Body of pancreas (tissue), 4 donors: ENCODE measurements at regions not wholly inside any gene's neighbourhood (a gene's known extent, or its start where the extent isn't known, plus 50 kb on each side); places are given as distances from the start of the nearest gene placed in this dataset.

ENCODE experiments used
- ATAC-seq: fragments of 150-250 bp; one replicate; pipeline ENCODE4 v1.9.1; 2016
- DNase-seq, 4 donors: peaks; one replicate each; pipeline ENCODE4 v3.0.0-alpha.2; 2019
- H3K27ac ChIP-seq, 4 donors: fragments of 200-600 bp; sonication (generic); 1 replicate in 3 of 4; 2 replicates in 1 of 4; pipeline versions ENCODE4 v1.5.1 to v1.6.1; 2016 to 2019; ENCODE audit warnings: mild to moderate bottlenecking in 1 of 4, mixed read lengths in 1 of 4, moderate library complexity in 1 of 4
- H3K27me3 ChIP-seq, 2 donors: fragments of 200-600 bp; sonication (generic); one replicate each; pipeline ENCODE4 v1.6.0; 2016; ENCODE audit warnings: mild to moderate bottlenecking in 1 of 2
- H3K36me3 ChIP-seq, 2 donors: fragments of 200-600 bp; sonication (generic); replicated peaks in 1 of 2; 2 replicates each; pipeline ENCODE4 v1.5.1; 2016; ENCODE audit warnings: low read depth in 2 of 2; ENCODE audit not compliant: insufficient read depth in 1 of 2
- H3K4me1 ChIP-seq: fragments of 200-600 bp; sonication (generic); one replicate; pipeline ENCODE4 v1.6.0; 2016
- H3K4me3 ChIP-seq, 2 donors: fragments of 200-600 bp; sonication (generic); 1 replicate in 1 of 2; 2 replicates in 1 of 2; pipeline ENCODE4 v1.5.1; 2016 to 2019
- H3K9me3 ChIP-seq, 3 donors: fragments of 200-600 bp; sonication (generic); 1 replicate in 2 of 3; 2 replicates in 1 of 3; pipeline ENCODE4 v1.5.1; 2016
- POLR2A ChIP-seq, 3 donors: fragments of 450-650 bp; IDR thresholded peaks; one replicate each; pipeline ENCODE4 v1.6.1; 2016; ENCODE audit warnings: antibody characterized with exemption in 3 of 3, mild to moderate bottlenecking in 2 of 3
- WGBS, 2 donors: methylation state at CpG; one replicate each; pipeline ENCODE4 v1.1.5; 2017; 5-methylcytosine and 5-hydroxymethylcytosine counted together
- intact Hi-C: fragments of 100-400 bp; cut with DNase I; formaldehyde crosslinking; loops from one replicate; pipeline ENCODE4 v1.15.1; 2023
- TF ChIP-seq, protein P1 (sequence below), 7 experiments: fragments of 450-650 bp in 4 of 7; fragments of 200-600 bp in 3 of 7; sonication (generic) in 3 of 7; IDR thresholded peaks; one replicate each; pipeline ENCODE4 v1.5.1; 2016 to 2019; ENCODE audit warnings: antibody characterized with exemption in 7 of 7

DNA sequence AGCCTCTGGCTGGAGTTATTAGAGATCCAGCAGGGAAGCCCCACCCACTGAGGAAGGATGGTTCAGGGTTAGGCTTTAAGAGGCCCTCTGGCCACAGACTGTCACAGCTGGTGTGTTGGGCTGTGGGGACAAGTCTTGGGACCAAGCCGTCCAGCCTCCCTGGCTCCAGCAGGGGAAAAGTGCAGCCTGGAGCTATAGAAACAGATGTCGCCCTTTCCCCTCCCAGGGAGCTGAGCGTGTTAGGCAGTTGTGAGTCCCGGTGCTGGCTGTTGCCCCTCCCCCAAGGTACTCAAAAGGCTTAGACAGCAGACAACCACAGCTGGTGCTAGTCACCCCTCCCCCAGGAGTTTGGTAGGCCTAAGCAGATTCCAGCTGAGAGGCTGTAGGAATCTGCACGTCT is 143.4 kb downstream of the TMEM168 start:
- Histone ChIP-seq H3K4me1 (no peaks in the 10 kb centered on the region), H3K4me3 (no peak overlapping the region), H3K36me3 (no peaks in the 10 kb centered on the region), H3K27me3 (no peaks in the 10 kb centered on the region), H3K27ac (no peak overlapping the region), H3K9me3 (peaks cover 0 to 7% (median 0%) of the 10 kb centered on the region in 3 donors)
- 66% methylated on average over 5 of the region's 5 CpGs; no CpG with 5 or more reads in 1 of the 2 donors for WGBS, 2 donors
- intact Hi-C loops = no loop called here
- TF ChIP-seq POLR2A (IDR thresholded peaks at IDR 0.05) = no peak
- TF ChIP-seq, protein P1, sequence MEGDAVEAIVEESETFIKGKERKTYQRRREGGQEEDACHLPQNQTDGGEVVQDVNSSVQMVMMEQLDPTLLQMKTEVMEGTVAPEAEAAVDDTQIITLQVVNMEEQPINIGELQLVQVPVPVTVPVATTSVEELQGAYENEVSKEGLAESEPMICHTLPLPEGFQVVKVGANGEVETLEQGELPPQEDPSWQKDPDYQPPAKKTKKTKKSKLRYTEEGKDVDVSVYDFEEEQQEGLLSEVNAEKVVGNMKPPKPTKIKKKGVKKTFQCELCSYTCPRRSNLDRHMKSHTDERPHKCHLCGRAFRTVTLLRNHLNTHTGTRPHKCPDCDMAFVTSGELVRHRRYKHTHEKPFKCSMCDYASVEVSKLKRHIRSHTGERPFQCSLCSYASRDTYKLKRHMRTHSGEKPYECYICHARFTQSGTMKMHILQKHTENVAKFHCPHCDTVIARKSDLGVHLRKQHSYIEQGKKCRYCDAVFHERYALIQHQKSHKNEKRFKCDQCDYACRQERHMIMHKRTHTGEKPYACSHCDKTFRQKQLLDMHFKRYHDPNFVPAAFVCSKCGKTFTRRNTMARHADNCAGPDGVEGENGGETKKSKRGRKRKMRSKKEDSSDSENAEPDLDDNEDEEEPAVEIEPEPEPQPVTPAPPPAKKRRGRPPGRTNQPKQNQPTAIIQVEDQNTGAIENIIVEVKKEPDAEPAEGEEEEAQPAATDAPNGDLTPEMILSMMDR (IDR thresholded peaks at IDR 0.05) = no peak
- ATAC-seq (no peak), DNase-seq (no peak)

DNA sequence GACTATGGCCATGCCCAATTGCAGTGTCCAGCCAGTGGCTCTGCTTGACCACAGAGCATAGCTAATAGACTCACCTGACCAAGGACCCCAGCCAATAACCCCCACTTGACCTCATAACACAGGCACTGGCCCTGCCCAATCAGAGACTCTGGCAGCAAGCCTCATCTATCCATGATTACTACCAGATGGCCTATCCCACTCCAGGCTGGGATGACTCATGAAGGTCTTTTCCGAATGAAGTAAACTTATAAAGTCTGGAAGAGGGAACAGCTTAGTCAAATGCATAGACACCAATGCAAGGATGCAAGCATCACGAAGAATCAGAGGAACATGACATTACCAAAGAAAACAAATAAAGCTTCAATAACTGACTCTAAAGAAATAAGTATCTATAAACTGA is 141.4 kb downstream of the TMEM168 start:
- H3K4me1 ChIP-seq = no peaks in the 10 kb centered on the region
- 70 to 74% methylated on average over 2 of the region's 2 CpGs for WGBS, 2 donors
- DNase-seq = no peak
- no peak overlapping the region for H3K27ac ChIP-seq
- no peaks in the 10 kb centered on the region for H3K36me3 ChIP-seq
- intact Hi-C loops = no loop called here
- H3K9me3 ChIP-seq = no peaks in the 10 kb centered on the region
- ATAC-seq = no peak
- TF ChIP-seq, protein P1 (IDR thresholded peaks at IDR 0.05) = no peak
- TF ChIP-seq POLR2A (IDR thresholded peaks at IDR 0.05) = no peak
- no peaks in the 10 kb centered on the region for H3K27me3 ChIP-seq
- no peak overlapping the region for H3K4me3 ChIP-seq

DNA sequence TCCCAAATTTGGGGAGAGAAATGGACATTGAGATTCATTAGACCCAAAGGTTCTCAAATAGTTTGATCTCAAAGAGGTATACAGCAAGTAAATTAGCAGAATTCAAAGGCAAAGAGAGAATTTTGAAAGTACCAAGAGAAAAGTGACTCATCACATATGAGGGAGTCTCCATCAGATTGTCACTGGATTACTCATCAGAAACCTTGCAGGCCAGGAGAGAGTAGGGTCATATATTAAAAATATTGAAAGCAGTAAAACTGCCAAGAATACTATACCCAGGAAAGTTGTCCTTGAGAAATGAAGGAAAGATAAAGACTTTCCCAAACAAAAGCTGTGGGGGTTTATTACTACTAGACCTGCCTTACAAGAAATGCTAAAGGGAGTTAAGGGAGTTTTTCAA is 140.6 kb downstream of the TMEM168 start:
- H3K36me3 ChIP-seq = no peaks in the 10 kb centered on the region
- no peak overlapping the region for H3K4me3 ChIP-seq
- H3K27ac ChIP-seq = no peak overlapping the region
- no peaks in the 10 kb centered on the region for H3K27me3 ChIP-seq
- DNase-seq (no peak), ATAC-seq (no peak)
- TF ChIP-seq POLR2A (IDR thresholded peaks at IDR 0.05) = no peak
- TF ChIP-seq, protein P1 (IDR thresholded peaks at IDR 0.05) = no peak
- H3K4me1 ChIP-seq = no peaks in the 10 kb centered on the region
- intact Hi-C loops = no loop called here
- no peaks in the 10 kb centered on the region for H3K9me3 ChIP-seq

DNA sequence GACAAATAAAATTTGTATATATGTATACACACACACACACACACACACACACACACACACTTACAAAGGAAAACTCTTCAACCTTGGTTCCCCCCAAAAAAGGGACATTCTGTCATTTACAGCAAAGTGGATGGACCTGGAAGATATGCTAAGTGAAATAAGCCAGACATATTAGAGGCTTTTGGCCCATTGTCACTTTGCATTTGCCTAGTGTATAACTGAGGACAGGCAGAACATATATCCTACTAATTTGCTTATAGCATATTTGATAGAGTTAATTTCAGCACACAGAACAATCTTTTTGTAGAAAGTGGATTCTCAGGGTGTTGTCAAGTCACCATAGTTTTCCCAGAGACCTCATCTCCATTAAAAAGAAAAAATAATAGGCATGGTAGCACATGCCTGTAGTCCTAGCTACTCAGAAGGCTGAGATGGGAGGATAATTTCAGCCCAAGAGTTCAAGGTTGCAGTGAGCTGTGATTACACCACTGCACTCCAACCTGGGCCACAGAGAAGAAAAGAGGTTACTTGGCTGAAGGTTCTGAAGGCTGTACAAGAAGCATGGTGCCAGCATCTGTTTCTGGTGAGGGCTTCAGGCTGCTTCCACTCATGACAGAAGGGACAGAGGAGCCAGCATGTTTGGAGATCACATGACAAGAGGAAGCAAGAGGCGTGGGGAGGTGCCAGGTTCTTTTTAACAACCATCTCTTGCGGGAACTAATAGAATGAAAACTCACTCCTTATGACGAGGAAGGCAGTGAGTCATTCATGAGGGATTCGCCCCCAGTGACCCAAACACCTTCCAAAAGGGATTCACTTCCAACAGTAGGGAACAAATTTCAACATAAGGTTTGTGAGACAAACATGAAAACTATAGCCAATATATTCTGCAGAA is 135.6 kb downstream of the TMEM168 start:
- TF ChIP-seq, protein P1 (IDR thresholded peaks at IDR 0.05) = no peak
- no peak for TF ChIP-seq POLR2A (IDR thresholded peaks at IDR 0.05)
- no peaks in the 10 kb centered on the region for H3K36me3 ChIP-seq
- H3K27ac ChIP-seq = no peak overlapping the region
- DNase-seq = no peak
- intact Hi-C loops = no loop called here
- no peaks in the 10 kb centered on the region for H3K4me1 ChIP-seq
- no peak for ATAC-seq
- no peaks in the 10 kb centered on the region for H3K9me3 ChIP-seq
- 77 to 81% methylated on average over 4 of the region's 4 CpGs for WGBS, 2 donors
- H3K4me3 ChIP-seq = no peak overlapping the region
- H3K27me3 ChIP-seq = no peaks in the 10 kb centered on the region

DNA sequence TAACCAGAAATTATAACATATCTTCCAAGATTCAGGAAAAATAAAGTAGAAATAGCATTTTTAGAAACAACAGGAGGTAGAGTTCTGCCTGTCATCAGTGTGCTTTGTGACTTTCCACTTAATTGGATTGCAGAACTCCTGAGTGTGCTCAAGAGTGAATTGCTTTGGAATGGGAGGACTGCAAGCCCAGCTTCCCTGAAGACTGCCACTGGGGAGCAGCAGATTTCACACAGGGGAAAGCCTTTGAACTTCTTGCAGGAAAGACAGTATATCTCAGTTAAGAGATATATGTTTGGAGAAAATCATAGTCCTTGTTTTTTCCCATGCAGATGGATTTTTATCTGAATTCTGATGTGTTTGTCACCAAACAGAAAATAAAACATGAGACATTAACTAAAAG is 124.5 kb downstream of the TMEM168 start:
- no peaks in the 10 kb centered on the region for H3K9me3 ChIP-seq
- H3K36me3 ChIP-seq = no peaks in the 10 kb centered on the region
- peak in 2 of 4 donors; percentile 5 to 41 for DNase-seq
- H3K4me3 ChIP-seq = no peak overlapping the region
- no peaks in the 10 kb centered on the region for H3K27me3 ChIP-seq
- H3K4me1 ChIP-seq = no peaks in the 10 kb centered on the region
- no peak overlapping the region for H3K27ac ChIP-seq
- TF ChIP-seq, protein P1 (IDR thresholded peaks at IDR 0.05) = peak in 1 of 7 experiments; percentile 43
- no peak for TF ChIP-seq POLR2A (IDR thresholded peaks at IDR 0.05)
- intact Hi-C loops = no loop called here
- no peak for ATAC-seq
